Astrocyte (in vitro differentiated cells and primary cell): ENCODE measurements at regions not wholly inside any gene's neighbourhood (a gene's known extent, or its start where the extent isn't known, plus 50 kb on each side); places are given as distances from the start of the nearest gene placed in this dataset.
"Not testable (repeated sequence)": the region's sequence is repeated elsewhere in the genome, so short reads cannot be mapped to it uniquely, and the experiment has no call there.

Experiments
- DNase-seq: peaks from one replicate; pipeline ENCODE4 v3.0.0-alpha.2; 2010; ENCODE audit warnings: low read depth
- FAIRE-seq: peaks from 2 replicates; lab custom pipeline; 2011; peaks lifted over from hg19 to GRCh38; lab: Jason Lieb, UNC
- H2AFZ ChIP-seq: 2 replicates; pipeline ENCODE4 v1.6.0; 2012; ENCODE audit warnings: low read depth, low read length, inconsistent platforms
- H3K27ac ChIP-seq: 2 replicates; pipeline ENCODE4 v1.5.1; 2011; ENCODE audit warnings: low read depth, low read length, inconsistent platforms
- H3K27me3 ChIP-seq: 2 replicates; pipeline ENCODE4 v1.6.0; 2011; ENCODE audit warnings: low read length, inconsistent platforms; ENCODE audit not compliant: insufficient read depth
- H3K36me3 ChIP-seq: 2 replicates; pipeline ENCODE4 v1.5.1; 2011; ENCODE audit warnings: low read length, inconsistent platforms; ENCODE audit not compliant: insufficient read depth
- H3K4me1 ChIP-seq: 2 replicates; pipeline ENCODE4 v1.5.1; 2011; ENCODE audit warnings: low read length, inconsistent platforms; ENCODE audit not compliant: insufficient read depth
- H3K4me2 ChIP-seq: 2 replicates; pipeline ENCODE4 v1.6.0; 2012; ENCODE audit warnings: low read length, inconsistent platforms
- H3K4me3 ChIP-seq: 2 replicates; pipeline ENCODE4 v1.5.1; 2011; ENCODE audit warnings: low read depth, mild to moderate bottlenecking, low read length, inconsistent platforms; ENCODE audit not compliant: insufficient read depth
- H3K79me2 ChIP-seq: 2 replicates; pipeline ENCODE4 v1.6.0; 2012; ENCODE audit warnings: mild to moderate bottlenecking, low read length, inconsistent platforms; ENCODE audit not compliant: insufficient read depth
- H3K9ac ChIP-seq: 2 replicates; pipeline ENCODE4 v1.6.0; 2012; ENCODE audit warnings: mild to moderate bottlenecking, low read length, inconsistent platforms
- H3K9me3 ChIP-seq: 2 replicates; pipeline ENCODE4 v1.5.1; 2012; ENCODE audit warnings: low read depth, mild to moderate bottlenecking, low read length, inconsistent platforms; ENCODE audit not compliant: insufficient read depth
- H4K20me1 ChIP-seq: 2 replicates; pipeline ENCODE4 v1.6.0; 2012; ENCODE audit warnings: low read length, inconsistent platforms; ENCODE audit not compliant: insufficient read depth
- H3K27ac Mint-ChIP-seq: one replicate; pipeline ENCODE4 v1.8.0; 2021; ENCODE audit warnings: mild to moderate bottlenecking, mixed read lengths; ENCODE audit not compliant: unreplicated experiment
- H3K27me3 Mint-ChIP-seq: one replicate; pipeline ENCODE4 v1.8.0; 2021; ENCODE audit warnings: low read depth, mixed read lengths; ENCODE audit not compliant: unreplicated experiment
- H3K36me3 Mint-ChIP-seq: one replicate; pipeline ENCODE4 v1.8.0; 2021; ENCODE audit warnings: low read depth, mixed read lengths; ENCODE audit not compliant: unreplicated experiment
- H3K4me1 Mint-ChIP-seq: one replicate; pipeline ENCODE4 v1.8.0; 2021; ENCODE audit warnings: low read depth, mixed read lengths; ENCODE audit not compliant: unreplicated experiment
- H3K4me3 Mint-ChIP-seq: one replicate; pipeline ENCODE4 v1.8.0; 2021; ENCODE audit warnings: mild to moderate bottlenecking, moderate library complexity, mixed read lengths; ENCODE audit not compliant: unreplicated experiment
- H3K9me3 Mint-ChIP-seq: one replicate; pipeline ENCODE4 v1.8.0; 2021; ENCODE audit warnings: mild to moderate bottlenecking, mixed read lengths; ENCODE audit not compliant: unreplicated experiment
- EZH2 ChIP-seq: IDR thresholded peaks from 2 replicates; pipeline ENCODE4 v1.6.1; 2012; ENCODE audit warnings: mild to moderate bottlenecking, low read length, inconsistent platforms; ENCODE audit not compliant: insufficient read depth
- TF ChIP-seq, protein P1 (sequence below): IDR thresholded peaks from 2 replicates; pipeline ENCODE4 v1.5.1; 2011; ENCODE audit warnings: low read depth, mild to moderate bottlenecking, inconsistent platforms, low read length, moderate library complexity; ENCODE audit not compliant: insufficient read depth

DNA sequence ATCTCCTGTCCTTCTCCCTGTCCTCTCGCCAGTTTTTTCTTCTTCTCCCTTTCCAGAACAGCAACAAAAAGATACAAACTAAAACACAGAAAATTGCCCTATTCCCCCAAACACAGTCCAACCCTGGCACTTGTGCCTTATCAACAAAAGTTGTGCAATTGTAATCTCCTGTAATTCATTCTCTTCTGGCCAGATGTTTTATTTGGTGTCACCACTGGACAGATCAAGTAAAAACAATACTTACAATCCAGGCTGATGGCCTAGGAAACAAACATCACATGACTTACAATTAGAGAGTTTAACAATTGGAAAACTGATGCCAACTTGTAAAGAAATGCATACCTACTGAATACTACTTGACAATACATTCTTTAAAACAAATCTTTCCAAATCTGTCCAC is 231.6 kb downstream of the ETV1 start:
- Histone ChIP-seq H3K27ac (no peak overlapping the region), H3K27me3 (no peaks in the 10 kb centered on the region), H3K9ac (no peak overlapping the region), H3K36me3 (no peaks in the 10 kb centered on the region), H2AFZ (no peak overlapping the region), H3K4me2 (no peak overlapping the region), H4K20me1 (no peaks in the 10 kb centered on the region), H3K9me3 (no peaks in the 10 kb centered on the region), H3K4me3 (no peak overlapping the region), H3K4me1 (no peaks in the 10 kb centered on the region), H3K79me2 (no peaks in the 10 kb centered on the region)
- Mint-ChIP-seq H3K4me1 (no peaks in the 10 kb centered on the region), H3K4me3 (no peak overlapping the region), H3K27me3 (no peaks in the 10 kb centered on the region), H3K27ac (no peak overlapping the region), H3K36me3 (no peaks in the 10 kb centered on the region), H3K9me3 (no peaks in the 10 kb centered on the region)
- FAIRE-seq (no peak), DNase-seq (no peak)
- TF ChIP-seq EZH2 = no peak
- TF ChIP-seq, protein P1, sequence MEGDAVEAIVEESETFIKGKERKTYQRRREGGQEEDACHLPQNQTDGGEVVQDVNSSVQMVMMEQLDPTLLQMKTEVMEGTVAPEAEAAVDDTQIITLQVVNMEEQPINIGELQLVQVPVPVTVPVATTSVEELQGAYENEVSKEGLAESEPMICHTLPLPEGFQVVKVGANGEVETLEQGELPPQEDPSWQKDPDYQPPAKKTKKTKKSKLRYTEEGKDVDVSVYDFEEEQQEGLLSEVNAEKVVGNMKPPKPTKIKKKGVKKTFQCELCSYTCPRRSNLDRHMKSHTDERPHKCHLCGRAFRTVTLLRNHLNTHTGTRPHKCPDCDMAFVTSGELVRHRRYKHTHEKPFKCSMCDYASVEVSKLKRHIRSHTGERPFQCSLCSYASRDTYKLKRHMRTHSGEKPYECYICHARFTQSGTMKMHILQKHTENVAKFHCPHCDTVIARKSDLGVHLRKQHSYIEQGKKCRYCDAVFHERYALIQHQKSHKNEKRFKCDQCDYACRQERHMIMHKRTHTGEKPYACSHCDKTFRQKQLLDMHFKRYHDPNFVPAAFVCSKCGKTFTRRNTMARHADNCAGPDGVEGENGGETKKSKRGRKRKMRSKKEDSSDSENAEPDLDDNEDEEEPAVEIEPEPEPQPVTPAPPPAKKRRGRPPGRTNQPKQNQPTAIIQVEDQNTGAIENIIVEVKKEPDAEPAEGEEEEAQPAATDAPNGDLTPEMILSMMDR = no peak

DNA sequence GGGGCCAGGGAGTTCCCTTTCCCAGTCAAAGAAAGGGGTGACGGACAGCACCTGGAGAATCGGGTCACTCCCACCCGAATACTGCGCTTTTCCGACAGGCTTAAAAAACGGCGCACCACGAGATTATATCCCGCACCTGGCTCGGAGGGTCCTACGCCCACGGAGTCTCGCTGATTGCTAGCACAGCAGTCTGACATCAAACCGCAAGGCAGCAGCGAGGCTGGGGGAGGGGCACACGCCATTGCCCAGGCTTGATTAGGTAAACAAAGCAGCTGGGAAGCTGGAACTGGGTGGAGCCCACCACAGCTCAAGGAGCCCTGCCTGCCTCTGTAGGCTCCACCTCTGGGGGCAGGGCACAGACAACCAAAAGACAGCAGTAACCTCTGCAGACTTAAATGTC is 223.6 kb downstream of the ETV1 start:
- H3K4me1 ChIP-seq, H3K36me3 ChIP-seq, H2AFZ ChIP-seq, H3K79me2 ChIP-seq, H3K27me3 Mint-ChIP-seq, H3K9ac ChIP-seq, H3K4me2 ChIP-seq, H3K4me1 Mint-ChIP-seq, FAIRE-seq, H3K4me3 ChIP-seq, H4K20me1 ChIP-seq, H3K36me3 Mint-ChIP-seq, H3K27ac Mint-ChIP-seq, H3K9me3 ChIP-seq, H3K27ac ChIP-seq, H3K4me3 Mint-ChIP-seq, H3K27me3 ChIP-seq, DNase-seq, H3K9me3 Mint-ChIP-seq: not testable (repeated sequence)

DNA sequence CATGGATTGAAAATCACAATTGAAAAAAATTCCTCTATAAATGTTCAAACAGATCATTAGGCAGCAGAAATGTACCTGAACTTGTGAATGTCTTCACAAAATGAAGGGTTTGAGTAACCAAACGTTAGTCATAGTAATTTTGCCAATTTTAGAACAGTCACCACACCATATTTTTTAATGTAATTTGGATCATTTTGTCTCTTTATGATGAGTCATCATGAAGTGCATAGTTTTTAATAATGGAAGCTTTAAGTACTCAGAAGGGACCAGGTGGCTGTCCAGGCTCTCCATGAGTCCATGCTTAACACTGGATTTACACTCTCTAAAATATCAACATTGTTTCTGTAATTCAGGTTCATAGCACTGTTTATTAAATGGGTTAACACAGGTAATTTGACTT is 219.2 kb downstream of the ETV1 start:
- no peaks in the 10 kb centered on the region for H3K4me1 Mint-ChIP-seq
- DNase-seq = peak; percentile 13
- H3K9me3 Mint-ChIP-seq = peaks cover 2% of the 10 kb centered on the region

More for the DNA sequence above, 219.2 kb downstream of the ETV1 start:
- Histone ChIP-seq H3K27ac (no peak overlapping the region), H3K36me3 (no peaks in the 10 kb centered on the region), H3K9me3 (no peaks in the 10 kb centered on the region), H3K27me3 (no peaks in the 10 kb centered on the region), H3K79me2 (no peaks in the 10 kb centered on the region), H2AFZ (no peak overlapping the region), H3K4me3 (no peak overlapping the region), H3K4me1 (no peaks in the 10 kb centered on the region), H3K4me2 (no peak overlapping the region), H4K20me1 (no peaks in the 10 kb centered on the region), H3K9ac (no peak overlapping the region)
- H3K4me3 Mint-ChIP-seq = no peak overlapping the region
- no peaks in the 10 kb centered on the region for H3K27me3 Mint-ChIP-seq
- no peak for FAIRE-seq
- TF ChIP-seq EZH2 = no peak
- TF ChIP-seq, protein P1 = no peak
- H3K36me3 Mint-ChIP-seq = no peaks in the 10 kb centered on the region
- H3K27ac Mint-ChIP-seq = no peak overlapping the region
